Thyroid gland (tissue), 4 donors: ENCODE measurements at regions not wholly inside any gene's neighbourhood (a gene's known extent, or its start where the extent isn't known, plus 50 kb on each side); places are given as distances from the start of the nearest gene placed in this dataset.

ENCODE experiments used
- DNase-seq, 2 donors: peaks; one replicate each; pipeline ENCODE4 v3.0.0-alpha.2; 2019
- H3K27ac ChIP-seq, 3 donors: fragments of 200-600 bp; sonication (generic); 1 replicate in 2 of 3; 2 replicates in 1 of 3; pipeline ENCODE4 v1.5.1; 2016 to 2019; ENCODE audit warnings: mild to moderate bottlenecking in 1 of 3, moderate library complexity in 1 of 3
- H3K27me3 ChIP-seq: fragments of 200-600 bp; sonication (generic); one replicate; pipeline ENCODE4 v1.5.1; 2019
- H3K36me3 ChIP-seq, 2 donors: fragments of 200-600 bp; sonication (generic); one replicate each; pipeline ENCODE4 v1.5.1; 2016 to 2019
- H3K4me1 ChIP-seq, 2 donors: fragments of 200-600 bp; sonication (generic); one replicate each; pipeline ENCODE4 v1.5.1; 2017 to 2019
- H3K4me3 ChIP-seq, 3 donors: fragments of 200-600 bp; sonication (generic); replicated peaks in 1 of 3; 1 replicate in 2 of 3; 2 replicates in 1 of 3; pipeline ENCODE4 v1.5.1; 2016; ENCODE audit warnings: mild to moderate bottlenecking in 1 of 3
- H3K9me3 ChIP-seq: fragments of 200-600 bp; sonication (generic); one replicate; pipeline ENCODE4 v1.5.1; 2017
- CTCF ChIP-seq, 6 experiments: fragments of 200-600 bp in 3 of 6; fragments of 450-650 bp in 3 of 6; sonication (generic) in 3 of 6; IDR thresholded peaks; one replicate each; pipeline ENCODE4 v1.5.1; 2016 to 2019; ENCODE audit warnings: antibody characterized with exemption in 6 of 6, mild to moderate bottlenecking in 2 of 6, inconsistent platforms in 1 of 6, moderate library complexity in 1 of 6
- POLR2A ChIP-seq, 2 donors: fragments of 450-650 bp; IDR thresholded peaks; one replicate each; pipeline ENCODE4 v1.6.1; 2017; ENCODE audit warnings: antibody characterized with exemption in 2 of 2, mild to moderate bottlenecking in 2 of 2, moderate library complexity in 1 of 2
- WGBS, 2 donors: methylation state at CpG; one replicate each; pipeline ENCODE4 v1.1.5; 2017; 5-methylcytosine and 5-hydroxymethylcytosine counted together
- intact Hi-C: fragments of 100-400 bp; cut with DNase I; formaldehyde crosslinking; loops from one replicate; pipeline ENCODE4 v1.15.1; 2023

GRCh38 chr9:87286506-87286905 is 211.2 kb upstream of the DAPK1 start:
- Histone ChIP-seq H3K4me1 (no peaks in the 10 kb centered on the region), H3K27me3 (no peaks in the 10 kb centered on the region), H3K36me3 (no peaks in the 10 kb centered on the region), H3K9me3 (no peaks in the 10 kb centered on the region), H3K27ac (no peak overlapping the region), H3K4me3 (no peak overlapping the region)
- TF ChIP-seq POLR2A (IDR thresholded peaks at IDR 0.05) (no peak), CTCF (IDR thresholded peaks at IDR 0.05) (no peak)
- no peak for DNase-seq
- intact Hi-C loops = no loop called here

DNA sequence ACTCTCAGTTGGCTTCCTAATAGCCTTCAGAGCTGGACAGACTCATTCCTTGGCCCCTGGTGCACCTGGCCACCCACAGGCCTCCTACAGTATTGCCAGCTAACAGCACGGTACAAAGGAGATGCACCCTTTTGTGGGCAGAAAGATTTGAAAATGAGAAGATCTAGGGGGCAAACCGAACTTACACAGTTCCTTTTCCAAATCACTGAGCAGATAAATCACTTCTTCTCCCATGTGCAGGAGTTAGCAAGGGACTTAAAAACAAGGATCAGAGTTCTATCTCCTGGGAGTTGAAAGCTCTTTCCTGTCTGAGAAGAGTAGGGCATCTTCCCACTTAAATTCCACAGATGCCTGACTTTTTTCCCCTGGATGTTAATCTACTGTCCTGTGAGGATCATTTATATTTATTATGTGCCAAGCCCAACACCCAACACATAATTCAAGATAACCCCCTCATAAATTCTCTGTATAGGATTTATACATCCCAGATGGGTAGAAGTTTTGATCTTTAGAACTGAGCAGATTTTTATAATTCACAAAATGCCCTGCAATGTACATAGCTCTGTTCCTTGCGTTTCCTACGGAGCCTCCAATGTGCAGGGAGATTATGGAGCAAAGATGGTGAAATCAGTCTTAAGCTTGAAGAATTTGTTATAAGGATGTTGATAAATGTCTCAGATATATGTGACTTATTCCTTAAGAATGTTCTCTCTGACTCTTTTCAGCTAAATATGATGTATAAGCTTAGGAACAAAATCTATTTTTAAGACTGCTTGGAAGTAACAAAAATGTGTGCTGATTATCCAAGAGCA is 207.2 kb upstream of the DAPK1 start:
- 52 to 70% methylated on average over 4 of the region's 4 CpGs for WGBS, 2 donors
- intact Hi-C loops = no loop called here
- Histone ChIP-seq H3K27me3 (no peaks in the 10 kb centered on the region), H3K36me3 (no peaks in the 10 kb centered on the region), H3K27ac (no peak overlapping the region), H3K4me3 (no peak overlapping the region), H3K4me1 (no peaks in the 10 kb centered on the region), H3K9me3 (no peaks in the 10 kb centered on the region)
- peak; percentile 15 to 19 for DNase-seq
- no peak for TF ChIP-seq POLR2A (IDR thresholded peaks at IDR 0.05)
- peak in 3 of 6 experiments; percentile 13 to 29 (median 18) for TF ChIP-seq CTCF (IDR thresholded peaks at IDR 0.05)

DNA sequence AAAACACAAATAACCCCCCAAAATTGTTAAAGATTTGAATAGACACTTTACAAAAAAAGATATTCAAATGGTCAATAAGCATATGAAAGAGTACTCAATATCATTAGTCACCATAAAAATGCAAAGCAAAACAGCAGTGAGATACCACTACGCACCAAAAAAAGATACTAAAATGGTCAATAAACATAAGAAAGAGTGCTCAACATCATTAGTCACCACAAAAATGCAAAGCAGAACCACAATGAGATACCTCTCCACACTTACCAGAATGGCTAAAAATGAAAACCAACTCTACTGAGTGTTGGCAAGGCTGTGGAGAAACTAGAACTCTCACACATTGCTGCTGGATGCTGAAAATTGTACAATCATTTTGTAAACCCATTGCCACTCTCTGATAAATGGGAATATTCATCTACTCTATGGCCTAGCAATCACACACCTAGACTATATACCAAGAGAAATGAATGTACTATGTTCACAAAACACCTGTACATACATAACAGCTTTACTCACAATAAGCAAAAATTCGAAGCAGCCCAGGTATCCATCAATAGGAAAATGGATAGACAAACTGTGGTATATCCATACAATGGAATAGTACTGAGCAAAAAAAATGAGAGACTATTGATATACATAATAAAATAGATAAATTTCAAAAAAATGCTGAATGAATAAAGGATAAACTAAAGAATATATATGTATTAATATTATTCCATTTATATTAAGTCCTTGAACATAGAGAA is 205.0 kb upstream of the DAPK1 start:
- Histone ChIP-seq H3K4me1 (no peaks in the 10 kb centered on the region), H3K27ac (no peak overlapping the region), H3K27me3 (no peaks in the 10 kb centered on the region), H3K4me3 (no peak overlapping the region), H3K9me3 (no peaks in the 10 kb centered on the region), H3K36me3 (no peaks in the 10 kb centered on the region)
- DNase-seq = no peak
- WGBS, 2 donors = 42 to 64% methylated on average over 2 of the region's 2 CpGs
- TF ChIP-seq POLR2A (IDR thresholded peaks at IDR 0.05) (no peak), CTCF (IDR thresholded peaks at IDR 0.05) (no peak)
- intact Hi-C loops = no loop called here

DNA sequence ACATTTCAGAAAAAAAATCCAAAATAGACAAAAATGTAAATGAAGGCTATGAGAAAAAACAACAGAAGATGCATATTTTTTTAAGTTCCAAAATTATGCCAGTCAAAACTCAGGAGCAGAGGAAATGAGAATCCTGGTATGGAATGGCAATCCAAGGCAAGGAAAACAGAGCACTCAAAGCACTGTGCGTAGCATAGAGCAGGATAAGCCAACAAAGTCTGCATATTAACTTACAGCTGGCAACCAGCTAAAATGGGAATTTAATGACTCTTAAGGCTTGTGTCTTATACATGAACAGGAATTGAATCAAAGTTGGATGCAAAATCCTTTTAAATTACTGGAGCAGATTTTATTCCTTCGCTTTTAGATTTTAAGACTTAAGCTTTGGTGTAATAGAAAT is 203.5 kb upstream of the DAPK1 start:
- no peak for DNase-seq
- no peak for TF ChIP-seq POLR2A (IDR thresholded peaks at IDR 0.05)
- TF ChIP-seq CTCF (IDR thresholded peaks at IDR 0.05) = no peak
- Histone ChIP-seq H3K27ac (no peak overlapping the region), H3K36me3 (no peaks in the 10 kb centered on the region), H3K9me3 (no peaks in the 10 kb centered on the region), H3K4me3 (no peak overlapping the region), H3K27me3 (no peaks in the 10 kb centered on the region), H3K4me1 (no peaks in the 10 kb centered on the region)
- intact Hi-C loops = no loop called here
- WGBS, 2 donors = 91 to 94% methylated on average over 2 of the region's 2 CpGs

- Histone ChIP-seq H3K36me3 (no peaks in the 10 kb centered on the region), H3K27me3 (no peaks in the 10 kb centered on the region), H3K4me3 (no peak overlapping the region), H3K27ac (no peak overlapping the region), H3K9me3 (no peaks in the 10 kb centered on the region), H3K4me1 (no peaks in the 10 kb centered on the region)
- TF ChIP-seq CTCF (IDR thresholded peaks at IDR 0.05) (no peak), POLR2A (IDR thresholded peaks at IDR 0.05) (no peak)
- 84 to 89% methylated on average over 2 of the region's 2 CpGs for WGBS, 2 donors
- intact Hi-C loops = no loop called here
- DNase-seq = no peak
Observed at GRCh38 chr9:87300915-87301314, 196.8 kb upstream of the DAPK1 start.
